Calu3 (cell line): ENCODE measurements at regions not wholly inside any gene's neighbourhood (a gene's known extent, or its start where the extent isn't known, plus 50 kb on each side); places are given as distances from the start of the nearest gene placed in this dataset.

ENCODE experiments used
- BruUV-seq: library from RNA; stranded (reverse); fragments of 400-500 nt; replicated peaks from 2 replicates; lab custom pipeline; 2021; lab: Mats Ljungman, UMichigan
- CTCF ChIA-PET: fragments of 300-600 bp; sonication (Branson Sonifier 250); formaldehyde crosslinking; loops from one replicate; lab custom pipeline; 2022; ENCODE audit warnings: antibody characterized with exemption; lab: Charles Lee
- DNase-seq: peaks from one replicate; pipeline ENCODE4 v3.0.0; 2022
- H3K27ac Mint-ChIP-seq: one replicate; pipeline ENCODE4 v1.8.0; 2022; ENCODE audit warnings: mixed read lengths; ENCODE audit not compliant: unreplicated experiment
- H3K27me3 Mint-ChIP-seq: one replicate; pipeline ENCODE4 v1.8.0; 2022; ENCODE audit warnings: mixed read lengths; ENCODE audit not compliant: unreplicated experiment
- H3K36me3 Mint-ChIP-seq: one replicate; pipeline ENCODE4 v1.8.0; 2022; ENCODE audit warnings: mild to moderate bottlenecking, moderate library complexity, mixed read lengths; ENCODE audit not compliant: insufficient read depth, unreplicated experiment
- H3K4me1 Mint-ChIP-seq: one replicate; pipeline ENCODE4 v1.8.0; 2022; ENCODE audit warnings: mild to moderate bottlenecking, low read depth, mixed read lengths; ENCODE audit not compliant: unreplicated experiment
- H3K4me3 Mint-ChIP-seq: one replicate; pipeline ENCODE4 v1.8.0; 2022; ENCODE audit warnings: mild to moderate bottlenecking, low read depth, moderate library complexity, mixed read lengths; ENCODE audit not compliant: unreplicated experiment
- H3K9me3 Mint-ChIP-seq: one replicate; pipeline ENCODE4 v1.8.0; 2022; ENCODE audit warnings: low read depth, mixed read lengths; ENCODE audit not compliant: unreplicated experiment
- intact Hi-C: fragments of 100-400 bp; cut with micrococcal nuclease; formaldehyde crosslinking; loops from one replicate; pipeline ENCODE4 v1.10.0; 2022; ENCODE audit not compliant: unreplicated experiment
- TF ChIP-seq, protein P1 (sequence below): fragments of 200-600 bp; IDR thresholded peaks from one replicate; pipeline ENCODE4 v1.8.0; 2022; ENCODE audit warnings: antibody characterized with exemption; ENCODE audit not compliant: unreplicated experiment

DNA sequence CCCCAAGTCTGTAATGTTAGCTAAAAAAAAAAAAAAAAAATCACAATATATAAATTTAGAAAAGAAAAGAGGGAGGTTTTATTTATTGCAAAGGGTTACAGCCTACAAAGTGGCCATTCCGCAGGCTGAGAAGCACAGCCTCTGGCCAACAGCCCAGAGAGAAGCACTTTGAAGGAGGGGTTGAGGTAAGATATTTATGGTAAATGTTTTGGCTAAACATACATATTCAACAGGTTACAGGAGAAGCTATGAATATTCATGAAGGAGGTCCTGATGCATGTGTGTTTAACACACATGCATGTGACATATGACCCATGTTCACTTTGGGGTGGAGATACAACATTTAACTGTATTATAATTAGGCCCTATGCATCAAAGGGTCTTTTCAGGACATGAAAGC, 158.5 kb downstream of the TMEM114 start:
- no peaks in the 10 kb centered on the region for H3K9me3 Mint-ChIP-seq
- H3K4me1 Mint-ChIP-seq, result no peaks in the 10 kb centered on the region
- CTCF ChIA-PET, result no interaction called here
- no peaks in the 10 kb centered on the region for H3K36me3 Mint-ChIP-seq
- TF ChIP-seq, protein P1, sequence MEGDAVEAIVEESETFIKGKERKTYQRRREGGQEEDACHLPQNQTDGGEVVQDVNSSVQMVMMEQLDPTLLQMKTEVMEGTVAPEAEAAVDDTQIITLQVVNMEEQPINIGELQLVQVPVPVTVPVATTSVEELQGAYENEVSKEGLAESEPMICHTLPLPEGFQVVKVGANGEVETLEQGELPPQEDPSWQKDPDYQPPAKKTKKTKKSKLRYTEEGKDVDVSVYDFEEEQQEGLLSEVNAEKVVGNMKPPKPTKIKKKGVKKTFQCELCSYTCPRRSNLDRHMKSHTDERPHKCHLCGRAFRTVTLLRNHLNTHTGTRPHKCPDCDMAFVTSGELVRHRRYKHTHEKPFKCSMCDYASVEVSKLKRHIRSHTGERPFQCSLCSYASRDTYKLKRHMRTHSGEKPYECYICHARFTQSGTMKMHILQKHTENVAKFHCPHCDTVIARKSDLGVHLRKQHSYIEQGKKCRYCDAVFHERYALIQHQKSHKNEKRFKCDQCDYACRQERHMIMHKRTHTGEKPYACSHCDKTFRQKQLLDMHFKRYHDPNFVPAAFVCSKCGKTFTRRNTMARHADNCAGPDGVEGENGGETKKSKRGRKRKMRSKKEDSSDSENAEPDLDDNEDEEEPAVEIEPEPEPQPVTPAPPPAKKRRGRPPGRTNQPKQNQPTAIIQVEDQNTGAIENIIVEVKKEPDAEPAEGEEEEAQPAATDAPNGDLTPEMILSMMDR, result no peak
- intact Hi-C loops, result no loop called here
- no peak for DNase-seq
- no peak overlapping the region for H3K4me3 Mint-ChIP-seq
- no TSS peak for BruUV-seq
- H3K27ac Mint-ChIP-seq, result no peak overlapping the region
- peaks cover 73% of the 10 kb centered on the region for H3K27me3 Mint-ChIP-seq

DNA sequence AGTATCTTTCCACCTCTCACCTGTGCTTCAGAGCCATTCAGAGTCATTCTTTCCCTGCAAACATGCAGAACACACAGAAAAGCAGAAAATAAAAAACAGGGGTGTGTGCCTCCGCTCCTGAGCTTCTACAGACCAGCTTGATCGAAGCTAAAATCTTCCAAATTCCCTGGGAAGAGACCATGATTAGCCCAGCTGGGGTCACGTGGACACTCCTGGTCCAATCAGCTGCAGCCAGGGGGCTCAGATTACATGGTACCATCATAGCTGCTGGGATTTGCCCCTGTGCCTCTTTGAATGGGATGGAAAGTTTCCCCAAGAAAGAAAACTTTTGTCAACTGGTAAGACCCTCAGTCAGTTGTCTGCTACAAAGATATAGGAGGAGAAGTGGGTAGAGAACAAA, 159.9 kb downstream of the TMEM114 start:
- Mint-ChIP-seq H3K4me1 (no peaks in the 10 kb centered on the region), H3K27me3 (peaks cover 73% of the 10 kb centered on the region), H3K36me3 (no peaks in the 10 kb centered on the region), H3K27ac (no peak overlapping the region), H3K4me3 (no peak overlapping the region), H3K9me3 (no peaks in the 10 kb centered on the region)
- TF ChIP-seq, protein P1, result no peak
- intact Hi-C loops, result no loop called here
- CTCF ChIA-PET, result no interaction called here
- no TSS peak for BruUV-seq
- no peak for DNase-seq

DNA sequence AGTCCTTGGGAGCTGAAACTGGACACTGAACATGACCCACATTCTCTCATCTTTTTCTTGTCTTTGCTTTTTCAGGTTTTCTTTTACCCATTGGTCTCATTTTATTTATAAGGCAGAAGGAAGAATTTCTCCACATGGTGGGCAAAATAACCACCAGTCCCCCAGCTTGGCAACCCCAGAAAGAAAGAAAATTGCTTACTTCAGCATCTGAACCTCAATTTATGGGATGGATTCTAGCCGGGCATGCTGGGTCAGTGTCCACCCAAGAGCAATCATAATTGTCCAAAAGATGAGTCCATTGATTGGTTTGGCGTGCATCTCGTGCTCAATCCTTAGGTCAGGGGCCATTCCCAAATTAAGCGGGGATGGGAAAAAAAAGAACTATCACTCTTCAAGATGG, 163.7 kb downstream of the TMEM114 start:
- no peaks in the 10 kb centered on the region for H3K4me1 Mint-ChIP-seq
- H3K4me3 Mint-ChIP-seq, result no peak overlapping the region
- no peaks in the 10 kb centered on the region for H3K9me3 Mint-ChIP-seq

DNA sequence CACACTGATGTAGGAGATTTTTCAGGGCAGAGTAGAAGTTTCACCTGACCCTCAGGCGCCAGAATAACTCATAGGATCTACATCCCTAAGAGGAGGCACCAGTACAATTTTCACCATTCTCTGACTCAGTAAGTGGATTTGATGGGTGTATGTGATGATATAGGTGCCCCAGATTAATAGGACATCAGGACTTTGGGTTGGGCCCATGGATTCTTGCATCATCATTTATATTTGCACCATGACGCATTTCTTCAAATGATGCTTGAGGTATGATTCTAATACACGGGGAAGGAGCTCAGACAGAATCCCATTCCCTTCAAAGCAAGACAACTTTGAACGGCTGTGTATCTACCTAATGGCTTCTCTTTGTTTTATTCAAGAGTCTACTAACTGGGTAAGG, 173.2 kb downstream of the TMEM114 start:
- no TSS peak for BruUV-seq
- intact Hi-C loops, result no loop called here

More for the DNA sequence above, 163.7 kb downstream of the TMEM114 start:
- no peaks in the 10 kb centered on the region for H3K36me3 Mint-ChIP-seq
- intact Hi-C loops, result no loop called here
- DNase-seq, result no peak
- CTCF ChIA-PET, result no interaction called here
- H3K27ac Mint-ChIP-seq, result no peak overlapping the region
- H3K27me3 Mint-ChIP-seq, result peaks cover 36% of the 10 kb centered on the region
- BruUV-seq, result no TSS peak
- TF ChIP-seq, protein P1, result no peak

More for the DNA sequence above, 173.2 kb downstream of the TMEM114 start:
- Mint-ChIP-seq H3K27ac (no peak overlapping the region), H3K4me1 (no peaks in the 10 kb centered on the region), H3K4me3 (no peak overlapping the region), H3K9me3 (peaks cover 8% of the 10 kb centered on the region), H3K36me3 (no peaks in the 10 kb centered on the region), H3K27me3 (peaks cover 35% of the 10 kb centered on the region)
- no peak for DNase-seq
- TF ChIP-seq, protein P1, result no peak
- CTCF ChIA-PET, result no interaction called here
